NCI-H146 (cell line): ENCODE measurements at regions not wholly inside any gene's neighbourhood (a gene's known extent, or its start where the extent isn't known, plus 50 kb on each side); places are given as distances from the start of the nearest gene placed in this dataset.

Experiments used
- DNase-seq: peaks from one replicate; lab custom pipeline; 2025; lab: John Stamatoyannopoulos, UW

DNA sequence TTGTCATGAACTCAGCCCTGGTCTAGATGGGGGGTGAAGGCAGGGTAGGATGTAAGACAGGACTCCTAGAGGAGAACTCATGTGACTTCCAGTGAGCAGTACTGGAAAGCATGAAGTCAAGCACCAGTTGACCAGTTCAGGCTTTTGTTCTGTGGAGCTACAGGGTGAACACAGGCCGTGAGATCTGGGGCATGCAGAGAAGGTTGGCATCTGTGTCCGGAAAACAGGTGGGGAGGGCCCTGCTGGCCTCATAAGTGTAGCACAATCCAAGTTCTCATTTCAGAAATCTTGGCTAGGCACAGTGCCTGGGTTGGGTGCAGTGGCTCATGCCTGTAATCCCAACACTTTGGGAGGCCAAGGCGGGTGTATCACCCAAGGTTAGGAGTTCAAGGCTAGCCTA is 50.9 kb upstream of the SPATS2L start:
- DNase-seq: no peak
